Astrocyte of the spinal cord (primary cell): ENCODE measurements at regions not wholly inside any gene's neighbourhood (a gene's known extent, or its start where the extent isn't known, plus 50 kb on each side); places are given as distances from the start of the nearest gene placed in this dataset.

Experiments used
- DNase-seq: peaks from one replicate; pipeline ENCODE4 v3.0.0; 2011; ENCODE audit warnings: low read depth, low spot score
- H3K4me3 ChIP-seq: 2 replicates; pipeline ENCODE4 v1.5.1; 2011; ENCODE audit warnings: low read depth, mild to moderate bottlenecking, low read length, moderate library complexity
- in situ Hi-C: cut with HindIII; loops from 2 replicates; pipeline ENCODE4 v1.10.0; 2017; ENCODE audit warnings: low sequenced_read_pairs
- TF ChIP-seq, protein P1 (sequence below): IDR thresholded peaks from 2 replicates; pipeline ENCODE4 v1.5.1; 2012; ENCODE audit warnings: low read depth, mild to moderate bottlenecking, low read length, inconsistent platforms

DNA sequence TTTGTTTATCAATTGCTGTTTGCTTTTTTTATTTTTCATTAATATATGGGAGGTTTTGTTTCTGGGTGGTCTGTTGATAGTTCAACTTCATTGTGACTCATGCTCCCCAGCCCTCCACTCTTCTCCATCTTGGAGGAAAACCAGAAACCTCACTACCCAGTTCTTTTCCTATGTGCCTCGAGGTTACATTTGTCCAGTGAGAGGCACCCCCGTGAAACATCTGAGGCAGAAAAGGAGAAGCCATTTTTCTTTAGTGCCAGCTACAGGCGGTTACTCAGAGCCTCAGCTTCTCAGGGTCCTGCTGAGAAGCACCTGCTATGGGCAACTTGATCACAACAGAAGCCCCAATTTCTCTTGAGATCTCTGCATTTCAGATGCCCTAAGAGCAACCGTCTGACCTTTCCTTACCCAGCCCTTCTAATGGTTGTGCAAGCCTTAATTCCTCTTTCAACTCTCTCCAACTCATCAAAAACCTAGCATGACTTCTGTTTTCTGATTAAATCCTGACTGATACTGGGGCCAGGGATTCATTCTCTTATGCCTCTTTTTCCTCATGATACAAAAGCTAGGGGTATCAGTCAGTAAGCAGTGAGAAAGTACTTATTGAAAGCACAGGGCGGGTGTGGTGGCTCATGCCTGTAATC lies 144.6 kb downstream of the ELOVL4 start:
- DNase-seq, result no peak
- in situ Hi-C loops, result no loop called here
- TF ChIP-seq, protein P1, sequence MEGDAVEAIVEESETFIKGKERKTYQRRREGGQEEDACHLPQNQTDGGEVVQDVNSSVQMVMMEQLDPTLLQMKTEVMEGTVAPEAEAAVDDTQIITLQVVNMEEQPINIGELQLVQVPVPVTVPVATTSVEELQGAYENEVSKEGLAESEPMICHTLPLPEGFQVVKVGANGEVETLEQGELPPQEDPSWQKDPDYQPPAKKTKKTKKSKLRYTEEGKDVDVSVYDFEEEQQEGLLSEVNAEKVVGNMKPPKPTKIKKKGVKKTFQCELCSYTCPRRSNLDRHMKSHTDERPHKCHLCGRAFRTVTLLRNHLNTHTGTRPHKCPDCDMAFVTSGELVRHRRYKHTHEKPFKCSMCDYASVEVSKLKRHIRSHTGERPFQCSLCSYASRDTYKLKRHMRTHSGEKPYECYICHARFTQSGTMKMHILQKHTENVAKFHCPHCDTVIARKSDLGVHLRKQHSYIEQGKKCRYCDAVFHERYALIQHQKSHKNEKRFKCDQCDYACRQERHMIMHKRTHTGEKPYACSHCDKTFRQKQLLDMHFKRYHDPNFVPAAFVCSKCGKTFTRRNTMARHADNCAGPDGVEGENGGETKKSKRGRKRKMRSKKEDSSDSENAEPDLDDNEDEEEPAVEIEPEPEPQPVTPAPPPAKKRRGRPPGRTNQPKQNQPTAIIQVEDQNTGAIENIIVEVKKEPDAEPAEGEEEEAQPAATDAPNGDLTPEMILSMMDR, result no peak
- H3K4me3 ChIP-seq, result no peak overlapping the region

DNA sequence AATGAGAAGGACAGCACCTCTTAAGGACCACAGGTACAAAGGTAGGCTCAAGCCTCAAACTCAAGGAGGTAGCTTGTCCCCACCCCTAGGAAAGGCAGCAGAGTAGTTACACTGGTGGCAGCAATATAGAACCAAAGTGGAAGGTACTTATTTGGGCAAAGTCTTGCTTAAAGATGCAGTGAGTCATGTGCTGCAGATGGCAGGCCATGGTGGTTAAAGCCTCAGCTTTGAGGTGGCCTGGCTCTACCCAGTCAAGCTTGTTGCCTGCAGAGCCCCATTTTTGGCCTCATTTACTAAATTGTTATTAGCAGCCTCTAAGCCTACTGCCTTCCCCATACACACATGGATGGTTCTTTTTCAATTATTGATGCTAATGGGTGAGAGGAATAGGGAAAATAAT lies 146.0 kb downstream of the ELOVL4 start:
- in situ Hi-C loops, result no loop called here
- no peak for DNase-seq
- H3K4me3 ChIP-seq, result no peak overlapping the region
- TF ChIP-seq, protein P1, result no peak

DNA sequence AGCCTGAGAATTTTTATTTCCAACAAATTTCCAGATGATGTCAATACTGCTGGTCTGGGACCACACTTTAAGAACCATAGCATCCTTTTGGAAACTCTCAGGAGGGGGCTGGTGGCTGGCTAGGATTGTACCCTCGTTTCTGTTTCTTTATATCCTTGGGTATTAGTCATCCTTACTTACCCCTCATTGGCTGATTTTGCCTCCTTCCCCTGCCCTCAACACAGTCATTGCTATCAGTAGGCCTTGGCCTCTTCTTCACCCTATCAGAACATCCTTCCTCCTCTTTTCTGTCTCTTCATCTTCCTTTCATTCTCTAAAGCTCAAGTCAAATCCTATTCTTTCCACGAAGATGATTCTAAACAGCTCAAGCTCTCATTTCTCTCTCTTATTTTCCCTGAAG lies 148.5 kb downstream of the ELOVL4 start:
- in situ Hi-C loops, result no loop called here
- H3K4me3 ChIP-seq, result no peak overlapping the region
- TF ChIP-seq, protein P1, result no peak
- DNase-seq, result no peak

DNA sequence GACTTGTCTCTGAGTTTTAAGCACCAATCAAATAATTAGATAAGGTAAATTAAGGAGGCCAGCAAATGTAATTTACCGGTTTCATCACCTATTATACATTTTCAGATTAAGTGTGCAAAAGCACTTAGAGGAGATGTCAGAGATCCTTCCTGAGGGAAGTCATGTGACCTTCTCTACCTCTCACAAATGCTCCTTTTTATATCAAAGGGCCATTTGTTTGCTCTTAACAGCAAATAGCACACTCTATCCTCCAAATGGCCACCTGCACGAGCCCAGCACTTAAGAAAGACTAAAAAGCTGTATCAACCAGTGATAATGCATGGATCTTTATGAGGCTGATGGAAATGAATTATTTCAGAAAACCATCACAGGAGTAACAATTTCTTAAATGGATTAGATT lies 149.4 kb downstream of the ELOVL4 start:
- TF ChIP-seq, protein P1, result no peak
- no peak overlapping the region for H3K4me3 ChIP-seq
- no peak for DNase-seq
- in situ Hi-C loops, result no loop called here

DNA sequence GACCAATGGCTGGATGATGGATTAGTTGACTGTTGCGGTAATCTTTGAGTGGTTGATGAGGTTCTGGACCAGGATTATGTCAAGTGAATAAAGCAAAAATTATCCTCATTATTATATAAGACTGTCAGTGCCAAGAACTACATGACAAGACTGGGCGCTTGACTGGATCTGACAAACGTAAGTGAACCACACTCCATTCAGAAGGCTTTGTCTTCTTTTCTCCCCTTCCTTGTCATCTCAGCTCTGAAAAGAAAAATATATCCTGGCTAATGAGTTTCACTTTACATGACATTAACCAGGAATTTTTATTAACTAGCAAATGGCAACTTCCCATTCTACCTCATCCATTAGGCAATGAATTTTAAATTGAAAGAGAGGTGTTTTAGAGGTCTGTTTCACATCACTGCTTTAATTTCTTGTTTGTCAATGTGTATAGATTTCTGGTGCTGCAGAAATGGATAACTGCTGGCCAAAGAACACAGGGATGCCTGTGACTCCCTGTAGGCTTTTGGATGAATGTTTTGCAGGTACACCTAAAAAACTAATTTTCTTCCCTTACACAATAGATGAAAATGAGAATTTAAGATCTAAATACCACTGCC lies 150.1 kb downstream of the ELOVL4 start:
- in situ Hi-C loops, result no loop called here
- TF ChIP-seq, protein P1, result no peak
- DNase-seq, result no peak
- no peak overlapping the region for H3K4me3 ChIP-seq

DNA sequence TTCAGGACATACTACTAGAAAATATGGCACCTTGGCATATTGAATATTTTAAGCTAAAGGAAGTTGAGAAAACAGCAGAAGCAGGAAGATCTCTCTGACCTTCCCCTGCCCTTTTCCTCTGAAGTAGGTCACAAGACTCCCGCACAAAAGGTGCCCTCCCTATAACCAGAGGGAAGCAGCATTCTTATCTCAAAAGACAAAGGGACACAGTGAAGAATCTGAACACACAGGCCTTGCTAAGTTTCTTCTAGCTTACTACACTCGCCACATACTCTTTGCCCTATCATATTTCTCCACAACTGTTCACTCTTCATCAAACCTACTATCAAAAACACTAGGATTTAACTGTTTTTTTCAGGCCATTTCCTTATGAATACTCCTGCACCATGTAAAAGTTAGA lies 151.2 kb downstream of the ELOVL4 start:
- in situ Hi-C loops, result no loop called here
- TF ChIP-seq, protein P1, result no peak
- no peak overlapping the region for H3K4me3 ChIP-seq
- DNase-seq, result no peak
